Spleen (tissue), 7 donors: ENCODE measurements at regions not wholly inside any gene's neighbourhood (a gene's known extent, or its start where the extent isn't known, plus 50 kb on each side); places are given as distances from the start of the nearest gene placed in this dataset.

ENCODE experiments used
- CTCF ChIP-seq, 11 experiments: fragments of 200-600 bp in 7 of 11; fragments of 450-650 bp in 4 of 11; sonication (generic) in 4 of 11; IDR thresholded peaks in 8 of 11; conservative IDR thresholded peaks in 3 of 11; 1 replicate in 7 of 11; 2 replicates in 4 of 11; pipeline versions ENCODE4 v1.4.0 to v1.8.0; 2016 to 2021; ENCODE audit warnings: antibody characterized with exemption in 11 of 11, inconsistent platforms in 4 of 11, mild to moderate bottlenecking in 1 of 11
- POLR2AphosphoS5 ChIP-seq, 3 donors: sonication (generic); formaldehyde crosslinking; IDR thresholded peaks; one replicate each; pipeline ENCODE4 v1.5.1; 2017; ENCODE audit warnings: antibody characterized with exemption in 3 of 3
- donor health status: DM: no; HTN: no; CAD: no; lungs with moderate emphysema.
- donor health status: DM: no; HTN: no; CAD: no.
- donor health status: DM: no; HTN: no; CAD: no.

- TF ChIP-seq CTCF (IDR thresholded peaks at IDR 0.05 in 8 of 11, conservative IDR thresholded peaks at IDR 0.05 in 3 of 11), result no peak
- no peak for TF ChIP-seq POLR2AphosphoS5 (IDR thresholded peaks at IDR 0.05)
Measured at GRCh38 chr4:130154901-130155300, 1058.9 kb downstream of the C4orf33 start.
